Amniotic epithelial cell (primary cell): ENCODE measurements at regions not wholly inside any gene's neighbourhood (a gene's known extent, or its start where the extent isn't known, plus 50 kb on each side); places are given as distances from the start of the nearest gene placed in this dataset.
"Not testable (repeated sequence)": the region's sequence is repeated elsewhere in the genome, so short reads cannot be mapped to it uniquely, and the experiment has no call there.

Experiments
- DNase-seq: peaks from one replicate; pipeline ENCODE4 v3.0.0-alpha.2; 2010; ENCODE audit warnings: low read depth

DNA sequence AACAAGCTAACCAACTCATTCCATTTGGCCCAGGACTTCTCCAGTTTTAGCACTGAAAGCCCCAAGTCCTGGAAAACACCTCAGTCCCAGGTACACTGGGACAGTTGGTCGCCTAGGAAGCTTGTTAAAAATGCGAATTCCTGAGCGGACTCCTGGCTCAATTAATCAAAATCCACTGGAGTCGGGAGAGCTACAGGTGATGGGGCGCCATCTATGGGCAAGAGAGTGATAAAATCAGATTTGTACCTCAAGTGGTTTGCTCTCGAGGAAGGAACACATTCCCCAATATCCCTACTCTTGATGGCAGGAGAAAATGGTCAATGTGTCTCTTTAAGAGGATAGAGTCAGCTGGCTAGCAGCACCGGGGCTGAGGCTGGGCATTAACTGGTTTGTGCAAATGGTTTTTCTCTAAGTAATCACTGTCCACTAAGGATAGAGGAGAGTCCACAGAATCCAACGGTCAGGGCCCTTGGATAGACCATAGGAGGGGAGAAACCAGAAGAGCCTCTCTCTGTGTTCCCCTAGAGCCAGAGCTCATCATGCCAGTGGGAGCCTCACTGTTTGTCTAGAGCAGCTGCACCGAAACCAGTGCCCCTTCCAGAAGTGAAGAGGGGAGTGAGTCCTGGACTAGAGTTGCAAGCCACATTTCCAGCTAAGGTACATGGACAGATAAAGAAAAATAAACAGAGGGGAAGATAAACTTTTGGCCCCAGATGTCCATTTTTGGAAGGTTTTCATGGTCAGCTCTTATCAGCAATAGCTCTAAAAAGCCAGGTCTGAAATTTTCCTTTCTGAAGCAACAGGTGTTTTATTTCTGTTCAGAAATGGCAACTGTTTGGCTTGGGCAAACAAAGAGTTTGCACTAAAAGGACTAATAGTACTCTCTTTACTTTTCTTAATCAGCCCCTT lies 148.5 kb downstream of the TENT5C start:
- peak; percentile 54 for DNase-seq

- DNase-seq: peak; percentile 82
Observed at GRCh38 chr1:117757668-117758067, 151.8 kb downstream of the TENT5C start.

DNA sequence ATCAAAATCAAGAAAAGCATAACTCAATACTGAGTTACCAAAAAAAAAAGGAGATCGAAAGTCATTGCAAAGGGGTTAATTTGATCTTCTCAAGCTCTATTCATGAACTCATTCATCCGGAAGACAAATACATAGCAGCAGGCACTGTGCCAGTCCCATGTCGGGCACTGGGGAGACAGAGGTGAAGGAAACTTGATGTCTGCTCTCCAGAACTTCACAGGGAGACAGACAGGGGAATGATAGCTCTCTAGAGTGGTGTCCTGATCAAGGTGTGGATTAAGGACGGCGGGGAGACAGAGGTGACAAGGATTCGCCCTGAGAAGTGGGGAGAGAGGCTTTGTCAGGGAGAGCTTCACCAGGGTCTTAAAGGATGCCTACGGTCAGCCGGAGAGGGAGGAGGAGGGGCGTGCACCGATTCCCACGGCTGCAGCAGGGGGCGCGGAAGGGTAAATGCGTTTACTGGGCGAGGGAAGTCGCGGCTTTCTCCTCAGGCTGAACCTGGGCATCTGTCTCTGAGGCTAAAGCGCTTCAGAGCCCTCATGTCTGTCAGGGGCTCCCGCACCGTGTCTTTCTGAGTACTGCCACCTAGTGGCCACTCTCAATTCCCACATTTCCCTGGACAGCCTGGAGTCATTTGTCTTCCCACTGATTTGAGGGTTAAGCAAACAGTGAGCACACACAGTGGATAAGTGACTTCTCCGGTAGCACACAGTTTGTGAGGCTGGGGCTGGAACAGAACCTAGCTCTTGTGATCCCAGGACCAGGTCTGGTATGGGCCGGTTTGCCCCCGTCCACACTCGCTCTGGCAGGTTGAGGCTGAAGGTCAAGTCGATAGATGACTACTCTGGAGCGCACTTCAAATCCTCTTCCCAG lies 152.8 kb downstream of the TENT5C start:
- DNase-seq: peak; percentile 80

DNA sequence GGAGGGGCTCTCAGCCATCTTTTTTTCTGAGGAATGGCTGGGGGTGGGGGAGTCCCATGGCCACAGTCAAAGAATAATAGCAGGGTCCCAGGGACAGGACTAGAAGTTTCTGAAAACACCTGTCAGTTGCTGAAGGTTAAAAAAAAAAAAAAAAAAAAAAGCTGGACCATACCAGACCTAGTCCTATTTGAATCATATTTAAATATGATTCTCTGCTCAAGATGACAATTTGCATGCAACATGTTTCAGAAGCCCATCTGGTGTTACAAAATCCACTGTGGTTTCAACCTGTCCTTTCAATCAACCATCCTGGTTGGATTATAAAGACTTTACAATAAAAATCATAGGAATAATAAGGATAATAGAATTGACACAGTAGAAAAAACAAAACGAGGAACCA lies 153.7 kb downstream of the TENT5C start:
- no peak for DNase-seq

- DNase-seq: no peak
Observed at GRCh38 chr1:117760069-117760468, 154.2 kb downstream of the TENT5C start.

DNA sequence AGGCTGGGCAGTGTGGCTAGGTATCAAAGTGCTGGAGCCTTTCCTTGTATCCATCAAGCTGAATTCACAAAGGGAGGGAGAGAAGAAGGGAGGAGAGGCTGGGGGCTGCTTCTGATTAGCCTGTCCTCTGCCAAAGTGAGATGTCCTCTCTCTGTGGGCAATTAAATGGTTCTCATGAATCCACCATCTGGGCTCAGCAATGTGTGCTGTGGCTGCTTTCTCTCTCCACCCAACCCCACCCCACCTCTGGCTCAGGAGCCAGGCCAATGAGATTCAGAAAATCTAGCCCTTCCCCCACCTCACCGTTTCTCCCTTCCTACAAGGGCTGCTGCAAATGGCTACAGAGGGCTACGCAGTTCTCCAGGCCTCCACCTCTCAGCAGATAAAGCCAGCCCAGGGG lies 154.6 kb downstream of the TENT5C start:
- no peak for DNase-seq

- DNase-seq: not testable (repeated sequence)
Observed at GRCh38 chr1:117767756-117768155, 161.7 kb downstream of the GDAP2 start.

GRCh38 chr1:117770981-117771531 lies 158.4 kb downstream of the GDAP2 start:
- peak; percentile 5 for DNase-seq

- no peak for DNase-seq
Observed at GRCh38 chr1:117779364-117779763, 150.1 kb downstream of the GDAP2 start.

DNA sequence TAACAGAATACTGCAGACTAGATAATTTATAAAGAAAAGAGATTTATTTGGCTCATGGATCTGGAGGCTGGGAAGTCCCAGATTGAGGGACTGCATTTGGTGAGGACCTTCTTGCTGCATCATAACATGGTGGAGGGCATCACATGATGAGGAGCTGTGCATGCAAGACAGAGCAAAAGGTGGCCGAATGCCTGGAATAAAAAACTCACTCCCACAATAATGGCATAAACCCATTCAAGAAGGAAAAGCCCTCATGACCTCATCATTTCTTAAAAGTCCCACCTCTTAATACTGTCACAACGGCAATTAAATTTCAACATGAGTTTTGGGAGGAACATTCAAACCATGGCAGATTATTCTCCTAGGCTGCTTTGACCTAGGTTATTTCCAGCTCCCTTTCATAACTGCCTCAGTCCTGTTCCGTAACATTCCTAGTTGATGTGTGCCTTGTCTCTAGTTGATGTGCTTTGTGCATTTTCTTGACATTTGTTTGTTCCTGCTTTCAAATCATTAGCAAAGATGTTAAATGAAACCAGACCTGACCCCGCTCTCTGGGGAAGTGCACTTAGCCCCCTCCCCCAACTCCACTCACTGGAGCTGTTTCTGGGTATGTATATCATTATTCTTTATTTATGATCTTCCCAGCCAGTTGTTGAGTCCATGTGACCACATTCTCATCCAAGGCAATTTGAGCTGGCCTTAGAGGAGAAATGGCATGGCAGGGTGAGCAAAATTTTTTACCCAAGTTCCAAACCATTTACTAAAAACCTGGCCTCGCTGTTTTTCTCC lies 148.5 kb downstream of the GDAP2 start:
- no peak for DNase-seq

- no peak for DNase-seq
Observed at GRCh38 chr1:117782056-117782455, 147.4 kb downstream of the GDAP2 start.

DNA sequence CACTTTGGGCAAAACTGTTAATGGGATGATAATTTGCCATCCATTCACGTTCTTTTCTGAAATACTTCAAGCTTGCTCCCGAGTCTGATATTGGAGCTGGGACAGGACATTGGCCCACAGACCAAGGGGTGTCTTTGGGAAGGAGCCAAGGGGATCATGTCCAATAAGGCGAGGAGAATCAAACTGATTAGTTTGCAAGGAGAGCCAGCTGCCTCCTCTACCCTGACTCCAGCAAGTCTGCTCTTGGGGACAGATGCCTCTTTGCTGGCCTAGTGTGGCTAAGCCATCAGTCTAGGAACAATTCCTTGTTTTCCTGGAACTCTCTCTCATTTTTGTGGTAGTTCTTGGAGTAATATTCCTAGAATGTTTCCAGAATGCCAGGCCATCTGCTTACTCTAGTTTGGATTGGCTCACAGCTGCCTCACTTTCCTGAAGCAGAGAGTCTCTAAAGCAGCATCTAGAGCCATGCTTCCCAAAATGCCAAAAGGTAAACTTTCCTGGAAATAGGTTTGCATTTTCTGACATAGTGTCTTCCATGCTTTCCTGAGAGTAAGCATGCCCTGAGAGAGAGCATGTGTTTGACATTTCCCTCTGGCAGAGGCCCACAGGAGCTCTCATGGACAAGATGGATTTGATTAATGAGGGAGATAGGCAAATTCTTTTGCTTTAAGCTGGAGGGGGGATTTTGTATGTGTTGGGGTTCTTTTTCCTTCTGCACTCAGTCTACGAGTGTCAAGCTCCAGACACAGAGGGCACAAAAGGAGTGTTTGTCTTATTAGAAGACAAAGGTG lies 145.6 kb downstream of the GDAP2 start:
- DNase-seq: no peak

GRCh38 chr1:117788014-117788413 lies 141.4 kb downstream of the GDAP2 start:
- no peak for DNase-seq

DNA sequence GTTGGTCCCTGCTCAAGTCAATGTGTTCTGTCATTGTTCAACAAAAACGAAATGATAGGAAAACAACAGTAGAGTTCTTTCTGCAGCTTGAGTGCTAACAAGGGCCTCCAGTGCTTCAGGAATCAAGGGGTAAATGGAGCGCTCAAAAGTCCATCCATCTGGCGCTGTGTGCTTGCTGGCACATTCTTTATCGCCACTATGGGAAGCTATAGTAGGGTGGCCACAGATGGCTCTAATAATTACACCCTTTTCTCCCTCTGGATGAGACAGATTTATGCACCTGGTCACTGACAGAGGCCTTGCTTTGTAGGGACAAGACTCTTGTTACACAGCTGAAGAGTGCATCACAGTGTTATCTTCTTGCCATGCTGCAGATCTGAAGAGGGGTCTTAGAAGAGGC lies 136.0 kb downstream of the GDAP2 start:
- DNase-seq: no peak

GRCh38 chr1:117794073-117794472 lies 135.3 kb downstream of the GDAP2 start:
- no peak for DNase-seq

DNA sequence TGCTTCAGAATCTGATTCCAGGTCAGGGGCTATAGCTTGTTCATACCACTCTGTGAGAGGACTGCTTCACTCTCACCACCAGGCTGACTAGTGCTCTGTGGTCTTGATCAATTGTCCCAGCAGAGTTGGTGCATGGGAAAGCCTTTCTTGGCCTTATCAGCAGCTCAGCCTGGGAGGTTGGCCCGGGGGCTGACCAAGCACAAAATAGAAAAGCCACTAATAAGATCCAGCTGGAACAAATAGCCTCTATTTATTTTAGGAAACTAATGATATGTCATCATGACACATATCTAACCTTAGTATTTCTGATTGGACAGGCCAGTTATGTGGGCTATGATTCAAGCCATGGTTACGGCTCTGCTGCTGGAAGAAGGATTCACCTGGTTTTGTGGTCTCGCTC lies 134.2 kb downstream of the GDAP2 start:
- DNase-seq: peak; percentile 41

DNA sequence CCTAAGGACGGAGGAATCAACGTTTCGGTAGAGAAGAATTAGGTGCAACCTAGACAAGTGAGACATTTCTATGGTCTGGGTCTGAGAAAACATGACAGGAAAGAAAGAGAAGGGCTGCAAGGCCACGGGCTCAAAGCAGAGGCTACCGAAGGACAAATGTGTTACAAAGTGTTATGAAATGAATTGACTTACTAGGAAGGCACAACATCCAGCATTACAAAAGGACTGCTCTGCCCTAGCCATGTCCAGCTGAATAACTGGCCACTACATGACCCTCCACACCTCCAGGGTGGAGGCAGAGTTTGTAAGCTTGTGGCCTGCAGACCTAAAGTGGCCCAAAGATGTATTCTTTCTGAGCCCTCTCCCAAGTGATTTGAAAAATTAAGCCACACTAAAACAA lies 133.6 kb downstream of the GDAP2 start:
- DNase-seq: no peak

GRCh38 chr1:117796226-117796625 lies 133.2 kb downstream of the GDAP2 start:
- DNase-seq: no peak

DNA sequence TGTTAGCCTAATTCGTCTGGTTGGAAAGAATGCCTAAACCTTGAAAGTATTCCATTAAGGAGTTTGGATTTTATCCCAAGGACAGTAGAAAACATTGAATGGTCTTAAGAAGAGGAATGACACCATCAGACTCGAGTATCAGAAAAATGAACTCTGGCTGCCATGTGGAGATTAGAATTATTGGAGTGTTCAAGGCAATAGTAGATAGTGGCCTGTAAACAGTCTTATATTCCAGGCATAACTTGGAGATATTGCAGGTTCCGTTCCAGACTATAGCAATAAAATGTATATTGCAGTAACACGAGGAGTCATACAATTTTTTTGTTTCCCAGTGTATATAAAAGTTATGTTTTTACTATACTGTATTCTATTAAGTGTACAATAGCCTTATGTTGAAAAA lies 130.9 kb downstream of the GDAP2 start:
- no peak for DNase-seq

- no peak for DNase-seq
Observed at GRCh38 chr1:117802531-117803257, 126.7 kb downstream of the GDAP2 start.
